A549 (cell line): ENCODE measurements at regions not wholly inside any gene's neighbourhood (a gene's known extent, or its start where the extent isn't known, plus 50 kb on each side); places are given as distances from the start of the nearest gene placed in this dataset.

ENCODE experiments used
- ATAC-seq, 2 experiments: fragments of 200-7000 bp in 1 of 2; fragments of >200 bp in 1 of 2; cut with Nextera tagmentation in 1 of 2; cut with Tn5 transposase in 1 of 2; 3 replicates each; pipeline versions ENCODE4 v1.8.0 to v1.9.1; 2018 to 2020; ENCODE audit warnings: mild to moderate bottlenecking in 1 of 2, moderate library complexity in 1 of 2
- CTCF ChIA-PET: fragments of 300-600 bp; sonication (Branson Sonifier 250); formaldehyde crosslinking; extraction: SDS; loops from one replicate; lab custom pipeline; 2021; ENCODE audit warnings: antibody characterized with exemption, inconsistent platforms; lab: Yijun Ruan, JAX
- POLR2A ChIA-PET: fragments of 350-600 bp; formaldehyde crosslinking; extraction: SDS; loops from one replicate; lab custom pipeline; 2021; ENCODE audit warnings: antibody characterized with exemption, inconsistent platforms; lab: Yijun Ruan, JAX
- DNase-seq, 2 experiments: peaks; one replicate each; pipeline versions ENCODE4 v3.0.0 to v3.0.0-alpha.2; 2011 to 2016; ENCODE audit warnings: low read depth in 1 of 2, low spot score in 1 of 2
- FAIRE-seq: peaks from 2 replicates; lab custom pipeline; 2011; peaks lifted over from hg19 to GRCh38; lab: Jason Lieb, UNC
- H3K27ac ChIP-seq, 2 experiments: fragments of >200 bp; sonication (Bioruptor Twin); formaldehyde crosslinking; 3 replicates each; pipeline ENCODE4 v1.5.1; 2016 to 2017
- H3K4me1 ChIP-seq: fragments of >200 bp; sonication (Bioruptor Twin); formaldehyde crosslinking; 3 replicates; pipeline ENCODE4 v1.6.1; 2016
- H3K4me2 ChIP-seq: fragments of >200 bp; sonication (Bioruptor Twin); formaldehyde crosslinking; 3 replicates; pipeline ENCODE4 v1.6.1; 2016
- H3K4me3 ChIP-seq: fragments of >200 bp; sonication (Bioruptor Twin); formaldehyde crosslinking; 3 replicates; pipeline ENCODE4 v1.5.1; 2016
- H3K9me3 ChIP-seq: fragments of >200 bp; sonication (Bioruptor Twin); formaldehyde crosslinking; 3 replicates; pipeline ENCODE4 v1.6.1; 2016
- CBX2 ChIP-seq: fragments of 200-600 bp; sonication (generic); IDR thresholded peaks from 2 replicates; pipeline ENCODE4 v1.6.1; 2016; ENCODE audit warnings: low read depth, mild to moderate bottlenecking, borderline replicate concordance
- CHD2 ChIP-seq: fragments of 150-350 bp; IDR thresholded peaks from 2 replicates; pipeline ENCODE4 v1.6.1; 2014; ENCODE audit warnings: low read length; ENCODE audit not compliant: partially characterized antibody
- EHF ChIP-seq: fragments of 250-450 bp; sonication (Bioruptor Pico); IDR thresholded peaks from 2 replicates; pipeline ENCODE4 v1.5.0; 2020; ENCODE audit warnings: mild to moderate bottlenecking
- EHMT2 ChIP-seq: fragments of 200-600 bp; sonication (generic); IDR thresholded peaks from 2 replicates; pipeline ENCODE4 v1.6.1; 2016; ENCODE audit warnings: antibody characterized with exemption, low read depth, mild to moderate bottlenecking, moderate library complexity
- FOSB ChIP-seq: fragments of 250-450 bp; sonication (Bioruptor Pico); IDR thresholded peaks from 2 replicates; pipeline ENCODE4 v1.5.0; 2020; ENCODE audit warnings: mild to moderate bottlenecking, moderate library complexity
- FOXS1 ChIP-seq: fragments of 250-450 bp; sonication (Bioruptor Pico); IDR thresholded peaks from 2 replicates; pipeline ENCODE4 v1.5.0; 2020; ENCODE audit warnings: mild to moderate bottlenecking, moderate library complexity
- GATA3 ChIP-seq: IDR thresholded peaks from 2 replicates; pipeline ENCODE4 v1.6.1; 2012; ENCODE audit warnings: borderline replicate concordance
- HDAC2 ChIP-seq: fragments of 200-600 bp; sonication (generic); IDR thresholded peaks from 2 replicates; pipeline ENCODE4 v1.6.1; 2016
- HOXA7 ChIP-seq: fragments of 250-450 bp; sonication (Bioruptor Pico); IDR thresholded peaks from 2 replicates; pipeline ENCODE4 v1.5.0; 2020; ENCODE audit warnings: mild to moderate bottlenecking, moderate library complexity
- HOXB13 ChIP-seq: fragments of 250-450 bp; sonication (Bioruptor Pico); IDR thresholded peaks from 2 replicates; pipeline ENCODE4 v1.5.0; 2020; ENCODE audit warnings: low read depth, mild to moderate bottlenecking, moderate library complexity
- HOXB5 ChIP-seq: fragments of 250-450 bp; sonication (Bioruptor Pico); IDR thresholded peaks from 2 replicates; pipeline ENCODE4 v1.5.0; 2020; ENCODE audit warnings: mild to moderate bottlenecking, moderate library complexity
- KDM1A ChIP-seq: fragments of 200-600 bp; sonication (generic); IDR thresholded peaks from 2 replicates; pipeline ENCODE4 v1.6.1; 2016; ENCODE audit warnings: low read depth, mild to moderate bottlenecking
- MAFK ChIP-seq: fragments of 450-650 bp; IDR thresholded peaks from 2 replicates; pipeline ENCODE4 v1.6.1; 2014; ENCODE audit not compliant: partially characterized antibody
- NR3C1 ChIP-seq: fragments of >200 bp; sonication (Bioruptor Twin); formaldehyde crosslinking; IDR thresholded peaks from 3 replicates; pipeline ENCODE4 v1.6.1; 2017
- PHF8 ChIP-seq: fragments of 200-600 bp; sonication (generic); IDR thresholded peaks from 2 replicates; pipeline ENCODE4 v1.6.1; 2016; ENCODE audit warnings: low read depth, mild to moderate bottlenecking, antibody characterized with exemption, moderate library complexity, borderline replicate concordance
- RAD21 ChIP-seq, 2 experiments: fragments of >200 bp in 1 of 2; sonication (Bioruptor Twin) in 1 of 2; formaldehyde crosslinking in 1 of 2; IDR thresholded peaks in 1 of 2; conservative IDR thresholded peaks in 1 of 2; 2 replicates in 1 of 2; 3 replicates in 1 of 2; pipeline ENCODE4 v1.6.1; 2012 to 2018; ENCODE audit warnings: inconsistent platforms in 1 of 2
- RARB ChIP-seq: fragments of 250-450 bp; sonication (Bioruptor Pico); IDR thresholded peaks from 2 replicates; pipeline ENCODE4 v1.8.0; 2021; ENCODE audit warnings: mild to moderate bottlenecking, moderate library complexity
- SMC3 ChIP-seq: fragments of >200 bp; sonication (Bioruptor Twin); formaldehyde crosslinking; IDR thresholded peaks from 3 replicates; pipeline ENCODE4 v1.6.1; 2018; ENCODE audit warnings: inconsistent platforms
- WGBS: methylation state at CpG from one replicate; pipeline ENCODE4 v1.1.6; 2017; ENCODE audit errors: missing lambda C conversion rate; 5-methylcytosine and 5-hydroxymethylcytosine counted together
- TF ChIP-seq, protein P1 (sequence below): fragments of >200 bp; sonication (Bioruptor Twin); formaldehyde crosslinking; IDR thresholded peaks from 2 replicates; pipeline ENCODE4 v1.6.1; 2016
- TF ChIP-seq, protein P2 (sequence below): fragments of 450-650 bp; IDR thresholded peaks from 2 replicates; pipeline ENCODE4 v1.6.1; 2014; ENCODE audit warnings: antibody characterized with exemption
- TF ChIP-seq, protein P3 (sequence below): fragments of >200 bp; sonication (Bioruptor Twin); formaldehyde crosslinking; IDR thresholded peaks from 3 replicates; pipeline ENCODE4 v1.5.1; 2016
- TF ChIP-seq, protein P4 (sequence below): fragments of 200-600 bp; sonication (generic); IDR thresholded peaks from 2 replicates; pipeline ENCODE4 v1.6.1; 2016; ENCODE audit warnings: antibody characterized with exemption, mild to moderate bottlenecking, moderate library complexity
- TF ChIP-seq, protein P5 (sequence below): fragments of >200 bp; sonication (Bioruptor Twin); formaldehyde crosslinking; IDR thresholded peaks from 3 replicates; pipeline ENCODE4 v1.6.1; 2016
- TF ChIP-seq, protein P6 (sequence below): IDR thresholded peaks from 2 replicates; pipeline ENCODE4 v1.6.1; 2012

DNA sequence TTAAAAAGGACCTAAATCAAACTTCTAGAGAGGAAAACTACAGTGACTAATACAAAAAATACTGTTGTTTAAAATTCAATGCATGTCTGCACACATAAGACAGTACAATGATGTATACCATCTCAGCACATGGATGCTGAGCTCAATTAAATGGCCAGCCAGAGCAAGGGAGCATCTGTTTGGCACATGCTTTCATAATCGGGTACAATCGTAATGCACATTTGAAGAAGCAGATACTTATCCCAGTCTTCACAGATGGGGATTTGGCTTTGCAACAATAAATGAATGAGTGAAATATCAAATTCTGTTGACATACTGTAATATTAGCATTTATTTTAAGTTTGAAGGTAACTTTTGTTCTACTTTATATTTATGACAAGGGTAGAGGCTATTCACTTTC is 187.8 kb downstream of the CRPPA start (continued):
- TF ChIP-seq, protein P1, sequence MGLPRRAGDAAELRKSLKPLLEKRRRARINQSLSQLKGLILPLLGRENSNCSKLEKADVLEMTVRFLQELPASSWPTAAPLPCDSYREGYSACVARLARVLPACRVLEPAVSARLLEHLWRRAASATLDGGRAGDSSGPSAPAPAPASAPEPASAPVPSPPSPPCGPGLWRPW = no peak
- TF ChIP-seq KDM1A (no peak), CHD2 (no peak)
- TF ChIP-seq, protein P2, sequence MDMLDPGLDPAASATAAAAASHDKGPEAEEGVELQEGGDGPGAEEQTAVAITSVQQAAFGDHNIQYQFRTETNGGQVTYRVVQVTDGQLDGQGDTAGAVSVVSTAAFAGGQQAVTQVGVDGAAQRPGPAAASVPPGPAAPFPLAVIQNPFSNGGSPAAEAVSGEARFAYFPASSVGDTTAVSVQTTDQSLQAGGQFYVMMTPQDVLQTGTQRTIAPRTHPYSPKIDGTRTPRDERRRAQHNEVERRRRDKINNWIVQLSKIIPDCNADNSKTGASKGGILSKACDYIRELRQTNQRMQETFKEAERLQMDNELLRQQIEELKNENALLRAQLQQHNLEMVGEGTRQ = no peak

DNA sequence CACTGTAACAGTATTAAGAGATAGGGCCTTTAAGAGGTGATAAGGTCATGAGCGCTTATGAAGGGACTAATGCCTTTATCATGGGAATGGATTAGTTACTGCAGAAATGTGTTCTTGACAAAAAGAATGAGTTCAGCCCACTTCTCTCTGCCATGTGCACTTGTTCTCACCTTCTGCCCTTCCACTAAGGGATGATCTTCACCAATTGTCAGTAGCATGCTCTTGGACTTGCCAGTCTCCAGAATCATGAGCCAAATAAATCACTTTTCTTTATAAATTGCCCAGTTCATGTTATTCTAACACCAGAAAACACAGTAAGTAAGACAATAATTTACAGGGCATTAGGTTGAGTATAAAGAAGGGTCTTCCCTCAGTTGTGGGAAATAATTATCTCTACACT is 189.1 kb downstream of the CRPPA start:
- FAIRE-seq (no peak), DNase-seq (no peak)
- no peak overlapping the region for H3K4me3 ChIP-seq
- TF ChIP-seq FOXS1 (CRISPR knock-in tag) (no peak), EHMT2 (no peak), SMC3 (no peak), HDAC2 (no peak), PHF8 (no peak), EHF (CRISPR knock-in tag) (no peak)
- TF ChIP-seq, protein P3, sequence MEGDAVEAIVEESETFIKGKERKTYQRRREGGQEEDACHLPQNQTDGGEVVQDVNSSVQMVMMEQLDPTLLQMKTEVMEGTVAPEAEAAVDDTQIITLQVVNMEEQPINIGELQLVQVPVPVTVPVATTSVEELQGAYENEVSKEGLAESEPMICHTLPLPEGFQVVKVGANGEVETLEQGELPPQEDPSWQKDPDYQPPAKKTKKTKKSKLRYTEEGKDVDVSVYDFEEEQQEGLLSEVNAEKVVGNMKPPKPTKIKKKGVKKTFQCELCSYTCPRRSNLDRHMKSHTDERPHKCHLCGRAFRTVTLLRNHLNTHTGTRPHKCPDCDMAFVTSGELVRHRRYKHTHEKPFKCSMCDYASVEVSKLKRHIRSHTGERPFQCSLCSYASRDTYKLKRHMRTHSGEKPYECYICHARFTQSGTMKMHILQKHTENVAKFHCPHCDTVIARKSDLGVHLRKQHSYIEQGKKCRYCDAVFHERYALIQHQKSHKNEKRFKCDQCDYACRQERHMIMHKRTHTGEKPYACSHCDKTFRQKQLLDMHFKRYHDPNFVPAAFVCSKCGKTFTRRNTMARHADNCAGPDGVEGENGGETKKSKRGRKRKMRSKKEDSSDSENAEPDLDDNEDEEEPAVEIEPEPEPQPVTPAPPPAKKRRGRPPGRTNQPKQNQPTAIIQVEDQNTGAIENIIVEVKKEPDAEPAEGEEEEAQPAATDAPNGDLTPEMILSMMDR = no peak
- TF ChIP-seq, all 56 proteins: peak for 0
- WGBS = 79% methylated on average over 1 of the region's 1 CpG
- Histone ChIP-seq H3K9me3 (no peaks in the 10 kb centered on the region), H3K27ac (no peak overlapping the region), H3K4me1 (no peaks in the 10 kb centered on the region), H3K4me2 (no peak overlapping the region)
- no peak for ATAC-seq
- ChIA-PET CTCF (no interaction called here), POLR2A (no interaction called here)

DNA sequence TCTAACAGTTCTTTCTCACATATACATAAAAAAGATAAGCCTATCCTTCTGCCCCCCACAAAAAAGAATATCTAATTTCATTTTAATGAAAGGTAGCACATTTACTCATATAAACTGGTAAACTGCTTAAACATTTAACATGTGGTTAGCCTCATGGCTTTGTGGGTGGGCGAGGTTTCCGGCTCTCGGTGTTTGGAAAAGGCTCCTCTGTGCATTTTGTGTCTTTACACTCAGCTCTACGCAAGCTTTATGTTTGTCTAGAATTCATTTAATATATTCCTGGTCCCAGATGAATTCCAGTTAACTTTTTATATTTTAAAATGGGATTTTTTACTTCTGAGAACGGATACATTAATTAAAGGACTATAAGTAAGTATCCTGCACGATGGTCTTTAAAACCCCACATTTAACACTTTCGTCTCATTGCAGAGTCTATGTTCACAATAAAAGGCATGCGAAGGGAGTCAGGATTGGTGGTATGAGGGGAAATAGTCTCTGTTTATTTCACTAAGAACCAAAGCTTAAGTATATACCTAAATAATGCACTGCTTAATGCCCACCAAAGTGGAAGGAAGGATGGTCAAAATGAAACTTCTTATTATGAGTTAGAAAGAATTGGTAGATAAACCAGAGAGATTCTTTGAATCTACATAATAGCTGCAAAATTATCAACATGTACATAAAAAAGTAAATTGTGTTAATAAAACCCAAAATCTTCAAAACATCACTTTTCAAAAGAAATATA is 197.2 kb downstream of the CRPPA start:
- Histone ChIP-seq H3K9me3 (no peaks in the 10 kb centered on the region), H3K4me3 (no peak overlapping the region), H3K4me1 (no peaks in the 10 kb centered on the region), H3K27ac (no peak overlapping the region), H3K4me2 (no peak overlapping the region)
- FAIRE-seq (no peak), DNase-seq (no peak), ATAC-seq (no peak)
- POLR2A ChIA-PET = no interaction called here
- TF ChIP-seq EHMT2 = no peak
- no peak for TF ChIP-seq HOXB5 (CRISPR knock-in tag)
- TF ChIP-seq, protein P4, sequence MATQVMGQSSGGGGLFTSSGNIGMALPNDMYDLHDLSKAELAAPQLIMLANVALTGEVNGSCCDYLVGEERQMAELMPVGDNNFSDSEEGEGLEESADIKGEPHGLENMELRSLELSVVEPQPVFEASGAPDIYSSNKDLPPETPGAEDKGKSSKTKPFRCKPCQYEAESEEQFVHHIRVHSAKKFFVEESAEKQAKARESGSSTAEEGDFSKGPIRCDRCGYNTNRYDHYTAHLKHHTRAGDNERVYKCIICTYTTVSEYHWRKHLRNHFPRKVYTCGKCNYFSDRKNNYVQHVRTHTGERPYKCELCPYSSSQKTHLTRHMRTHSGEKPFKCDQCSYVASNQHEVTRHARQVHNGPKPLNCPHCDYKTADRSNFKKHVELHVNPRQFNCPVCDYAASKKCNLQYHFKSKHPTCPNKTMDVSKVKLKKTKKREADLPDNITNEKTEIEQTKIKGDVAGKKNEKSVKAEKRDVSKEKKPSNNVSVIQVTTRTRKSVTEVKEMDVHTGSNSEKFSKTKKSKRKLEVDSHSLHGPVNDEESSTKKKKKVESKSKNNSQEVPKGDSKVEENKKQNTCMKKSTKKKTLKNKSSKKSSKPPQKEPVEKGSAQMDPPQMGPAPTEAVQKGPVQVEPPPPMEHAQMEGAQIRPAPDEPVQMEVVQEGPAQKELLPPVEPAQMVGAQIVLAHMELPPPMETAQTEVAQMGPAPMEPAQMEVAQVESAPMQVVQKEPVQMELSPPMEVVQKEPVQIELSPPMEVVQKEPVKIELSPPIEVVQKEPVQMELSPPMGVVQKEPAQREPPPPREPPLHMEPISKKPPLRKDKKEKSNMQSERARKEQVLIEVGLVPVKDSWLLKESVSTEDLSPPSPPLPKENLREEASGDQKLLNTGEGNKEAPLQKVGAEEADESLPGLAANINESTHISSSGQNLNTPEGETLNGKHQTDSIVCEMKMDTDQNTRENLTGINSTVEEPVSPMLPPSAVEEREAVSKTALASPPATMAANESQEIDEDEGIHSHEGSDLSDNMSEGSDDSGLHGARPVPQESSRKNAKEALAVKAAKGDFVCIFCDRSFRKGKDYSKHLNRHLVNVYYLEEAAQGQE = no peak
- no peak for TF ChIP-seq NR3C1
- no peak for TF ChIP-seq PHF8
- TF ChIP-seq, protein P3 = no peak
- no peak for TF ChIP-seq HOXB13 (CRISPR knock-in tag)
- no peak for TF ChIP-seq FOSB
- no peak for TF ChIP-seq RARB (CRISPR knock-in tag)
- TF ChIP-seq, protein P5, sequence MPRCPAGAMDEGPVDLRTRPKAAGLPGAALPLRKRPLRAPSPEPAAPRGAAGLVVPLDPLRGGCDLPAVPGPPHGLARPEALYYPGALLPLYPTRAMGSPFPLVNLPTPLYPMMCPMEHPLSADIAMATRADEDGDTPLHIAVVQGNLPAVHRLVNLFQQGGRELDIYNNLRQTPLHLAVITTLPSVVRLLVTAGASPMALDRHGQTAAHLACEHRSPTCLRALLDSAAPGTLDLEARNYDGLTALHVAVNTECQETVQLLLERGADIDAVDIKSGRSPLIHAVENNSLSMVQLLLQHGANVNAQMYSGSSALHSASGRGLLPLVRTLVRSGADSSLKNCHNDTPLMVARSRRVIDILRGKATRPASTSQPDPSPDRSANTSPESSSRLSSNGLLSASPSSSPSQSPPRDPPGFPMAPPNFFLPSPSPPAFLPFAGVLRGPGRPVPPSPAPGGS = no peak
- no peak for TF ChIP-seq HOXA7 (CRISPR knock-in tag)
- TF ChIP-seq, protein P6, sequence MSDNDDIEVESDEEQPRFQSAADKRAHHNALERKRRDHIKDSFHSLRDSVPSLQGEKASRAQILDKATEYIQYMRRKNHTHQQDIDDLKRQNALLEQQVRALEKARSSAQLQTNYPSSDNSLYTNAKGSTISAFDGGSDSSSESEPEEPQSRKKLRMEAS = no peak
- TF ChIP-seq CBX2 = no peak
- TF ChIP-seq GATA3 = no peak
- no peak for TF ChIP-seq SMC3
- TF ChIP-seq MAFK = no peak
- no peak for TF ChIP-seq RAD21 (conservative IDR thresholded peaks at IDR 0.05 in 1 of 2, IDR thresholded peaks at IDR 0.05 in 1 of 2)
- WGBS = 43% methylated on average over 8 of the region's 8 CpGs
- CTCF ChIA-PET = no interaction called here
